HT-29 (cell line): ENCODE measurements at regions not wholly inside any gene's neighbourhood (a gene's known extent, or its start where the extent isn't known, plus 50 kb on each side); places are given as distances from the start of the nearest gene placed in this dataset.
"Not testable (repeated sequence)": the region's sequence is repeated elsewhere in the genome, so short reads cannot be mapped to it uniquely, and the experiment has no call there.

Source experiments
- DNase-seq: peaks from one replicate; pipeline ENCODE4 v3.0.0-alpha.2; 2015; ENCODE audit warnings: low spot score

- DNase-seq = no peak
These were observed 107.4 kb upstream of the FOXB1 start for GRCh38 chr15:59896663-59897074.

DNA sequence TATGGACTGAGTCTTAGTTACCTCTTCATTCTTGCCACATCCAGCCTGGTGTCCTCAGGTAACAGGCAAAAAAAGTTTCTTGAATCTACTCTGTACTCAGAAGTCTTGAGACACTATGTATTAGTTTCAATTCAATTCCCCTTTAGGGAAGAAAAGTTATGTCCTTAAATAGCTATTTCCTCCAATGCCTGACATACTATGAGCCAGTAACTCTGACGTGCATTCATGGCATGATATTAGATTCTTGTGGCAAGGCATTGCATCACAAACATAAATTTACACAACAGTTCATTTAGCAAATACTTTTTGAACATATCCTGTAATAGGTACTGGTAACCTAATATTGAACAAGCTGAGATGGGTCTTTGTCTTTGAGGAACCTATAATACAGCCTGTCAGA, 109.3 kb upstream of the FOXB1 start:
- DNase-seq = no peak

GRCh38 chr15:59892985-59893384, 111.1 kb upstream of the FOXB1 start:
- DNase-seq = peak; percentile 36

- DNase-seq = not testable (repeated sequence)
These were observed 116.2 kb upstream of the FOXB1 start for GRCh38 chr15:59887870-59888269.

DNA sequence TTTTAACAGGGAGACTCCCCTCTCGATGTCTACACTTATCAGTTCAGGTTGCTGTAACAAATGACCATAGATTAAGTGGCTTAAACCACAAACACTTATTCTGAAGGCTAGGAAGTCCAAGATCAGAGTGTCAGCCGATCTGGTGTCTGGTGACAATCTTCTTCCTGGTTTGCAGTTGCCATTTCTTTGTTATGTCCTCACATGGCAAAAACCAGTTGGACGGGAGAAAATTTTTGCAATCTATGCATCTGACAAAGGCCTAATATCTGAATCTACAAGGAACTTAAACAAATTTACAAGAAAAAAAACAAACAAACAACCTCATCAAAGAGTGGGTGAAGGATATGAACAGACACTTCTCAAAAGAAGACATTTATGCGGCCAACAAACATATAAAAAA, 116.9 kb upstream of the FOXB1 start:
- DNase-seq = no peak

DNA sequence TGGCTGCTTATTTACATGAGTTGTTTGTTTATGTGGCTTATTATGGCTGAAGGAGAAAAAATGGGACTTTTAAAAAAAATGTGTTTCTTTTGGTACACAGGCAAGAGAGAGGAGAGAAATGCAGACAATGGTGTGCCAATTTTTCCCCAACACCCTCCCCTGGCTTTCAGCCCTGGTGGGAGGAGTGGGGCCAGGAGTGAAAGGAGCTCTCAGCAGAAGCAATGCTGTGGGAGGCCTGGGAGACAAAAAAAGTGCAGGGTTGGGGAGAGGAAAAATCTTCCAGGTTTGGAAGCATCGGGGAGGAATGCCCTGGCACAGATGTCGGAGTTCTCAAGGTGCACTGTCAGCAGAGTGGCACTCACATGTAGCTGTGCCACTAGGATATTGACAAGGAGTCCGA, 117.7 kb upstream of the FOXB1 start:
- DNase-seq = no peak

DNA sequence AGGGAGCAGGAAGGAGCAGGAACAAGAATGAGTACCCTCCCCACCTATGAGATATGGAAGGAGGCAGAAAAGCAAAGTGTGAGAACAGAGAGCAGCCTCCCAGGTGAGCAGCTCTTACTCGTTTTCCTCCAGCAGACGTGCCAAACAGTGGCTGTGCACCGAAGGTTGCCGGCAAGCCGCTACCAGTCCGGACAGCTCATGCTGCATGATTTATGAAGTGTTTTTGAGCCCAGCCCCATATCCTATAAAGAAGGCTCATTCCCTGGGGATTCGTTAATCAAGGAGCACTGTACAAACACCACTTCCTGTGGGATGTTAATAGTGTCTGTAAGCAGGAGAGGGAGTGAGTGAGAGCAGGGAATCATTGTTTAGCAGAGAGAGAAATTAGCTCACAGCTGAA, 118.3 kb upstream of the FOXB1 start:
- DNase-seq = peak; percentile 9

- DNase-seq = no peak
These were observed 124.4 kb upstream of the FOXB1 start for GRCh38 chr15:59879506-59880265.

DNA sequence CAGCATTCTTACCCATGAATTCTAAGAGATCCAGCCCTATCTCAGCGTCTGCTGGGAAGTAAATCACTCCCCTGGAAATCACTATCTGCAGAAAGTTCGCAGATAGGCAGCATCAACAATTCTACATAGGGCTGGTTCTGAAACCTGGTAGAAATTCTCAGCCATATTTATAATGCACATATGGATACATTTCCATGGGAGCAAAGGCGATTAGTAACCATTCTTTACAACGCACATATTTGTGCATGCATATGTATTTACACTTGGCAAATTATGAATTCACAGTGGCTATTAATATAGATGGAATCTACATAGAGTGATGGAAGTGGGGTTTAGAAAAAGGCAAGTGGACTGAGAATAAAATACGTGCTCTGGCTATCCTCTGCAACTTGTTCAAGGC, 128.0 kb upstream of the FOXB1 start:
- no peak for DNase-seq

DNA sequence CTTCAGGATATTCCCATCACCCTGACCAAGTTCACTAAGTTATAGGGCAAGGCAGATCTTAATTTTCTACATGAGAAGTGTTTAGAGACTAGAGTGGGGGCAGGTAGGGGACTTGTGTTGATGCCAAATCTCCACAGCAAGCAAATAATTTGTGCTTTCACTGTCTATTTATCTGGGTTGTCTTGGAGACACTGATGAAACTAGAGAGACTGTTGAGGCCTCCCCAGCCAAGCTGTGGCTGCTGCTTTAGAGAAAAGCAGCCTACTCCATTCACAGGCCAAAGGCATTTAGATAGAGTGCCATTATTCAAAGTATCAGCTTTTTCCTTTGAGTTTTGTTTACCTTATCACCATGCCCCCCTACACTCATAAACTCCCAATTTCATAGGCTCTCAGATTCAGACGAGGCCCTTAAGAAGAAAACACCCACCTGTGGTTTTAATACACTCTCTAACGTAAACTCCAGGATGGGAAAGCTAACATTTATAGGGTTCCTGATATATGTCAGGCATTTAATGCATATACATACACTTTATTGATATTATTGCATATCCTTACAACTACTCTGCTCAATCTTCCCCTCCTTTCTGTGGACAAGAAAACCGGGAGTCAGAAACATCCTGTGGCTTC, 130.4 kb upstream of the FOXB1 start:
- DNase-seq = no peak

DNA sequence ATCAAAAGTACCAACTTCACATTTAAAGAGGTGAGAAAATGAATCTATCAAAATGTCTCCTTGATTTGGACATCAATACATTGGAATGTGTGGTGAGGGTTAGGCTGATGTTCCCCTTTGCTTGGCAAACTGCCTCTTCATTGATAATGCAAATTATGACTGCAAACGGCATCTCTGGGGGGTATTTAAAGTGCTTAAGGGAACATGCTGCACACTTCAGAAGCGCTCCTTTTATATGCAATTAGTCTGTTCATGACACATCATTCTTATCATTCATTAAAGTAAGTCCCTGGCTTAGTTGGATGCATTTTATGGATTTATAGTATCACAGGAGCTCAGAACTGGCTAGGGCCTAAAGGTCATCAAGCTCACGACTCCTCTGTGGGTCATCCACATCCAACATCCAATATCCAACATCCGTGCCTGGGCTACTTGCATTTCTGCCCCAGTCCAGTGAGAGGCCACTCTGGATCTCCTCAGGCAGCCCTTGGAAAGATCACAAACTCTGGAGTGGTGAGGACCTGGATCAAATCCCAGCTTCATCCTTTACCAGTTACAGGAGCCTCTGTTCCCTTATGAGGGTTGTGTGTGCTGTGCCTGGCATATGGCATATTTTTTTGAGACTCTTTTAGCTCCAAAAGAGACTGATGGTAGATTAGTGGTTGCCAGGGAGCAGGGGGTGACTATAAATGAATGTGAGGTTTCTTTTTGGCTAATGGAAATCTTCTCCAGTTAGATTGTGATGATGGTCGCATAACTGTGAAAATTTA, 136.8 kb upstream of the FOXB1 start:
- DNase-seq = no peak

DNA sequence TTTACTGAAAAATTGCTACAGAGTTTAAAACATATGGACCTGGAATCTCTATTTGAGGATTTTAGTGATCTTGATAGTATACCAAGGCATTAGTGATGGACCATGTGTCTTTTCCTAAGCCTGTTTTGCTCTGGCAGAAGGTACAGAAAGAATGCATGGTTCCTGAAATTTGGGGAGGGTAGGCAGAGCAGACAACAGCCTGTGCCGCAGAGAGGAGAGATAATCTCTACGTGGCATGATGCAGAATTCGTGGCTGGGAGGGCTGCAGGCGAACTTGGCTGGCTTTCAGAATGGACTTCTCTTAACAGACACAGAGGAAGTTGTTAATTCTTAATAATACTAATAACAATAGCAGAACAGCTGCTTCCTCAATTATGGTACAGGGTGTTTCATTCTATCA, 137.5 kb upstream of the FOXB1 start:
- no peak for DNase-seq

DNA sequence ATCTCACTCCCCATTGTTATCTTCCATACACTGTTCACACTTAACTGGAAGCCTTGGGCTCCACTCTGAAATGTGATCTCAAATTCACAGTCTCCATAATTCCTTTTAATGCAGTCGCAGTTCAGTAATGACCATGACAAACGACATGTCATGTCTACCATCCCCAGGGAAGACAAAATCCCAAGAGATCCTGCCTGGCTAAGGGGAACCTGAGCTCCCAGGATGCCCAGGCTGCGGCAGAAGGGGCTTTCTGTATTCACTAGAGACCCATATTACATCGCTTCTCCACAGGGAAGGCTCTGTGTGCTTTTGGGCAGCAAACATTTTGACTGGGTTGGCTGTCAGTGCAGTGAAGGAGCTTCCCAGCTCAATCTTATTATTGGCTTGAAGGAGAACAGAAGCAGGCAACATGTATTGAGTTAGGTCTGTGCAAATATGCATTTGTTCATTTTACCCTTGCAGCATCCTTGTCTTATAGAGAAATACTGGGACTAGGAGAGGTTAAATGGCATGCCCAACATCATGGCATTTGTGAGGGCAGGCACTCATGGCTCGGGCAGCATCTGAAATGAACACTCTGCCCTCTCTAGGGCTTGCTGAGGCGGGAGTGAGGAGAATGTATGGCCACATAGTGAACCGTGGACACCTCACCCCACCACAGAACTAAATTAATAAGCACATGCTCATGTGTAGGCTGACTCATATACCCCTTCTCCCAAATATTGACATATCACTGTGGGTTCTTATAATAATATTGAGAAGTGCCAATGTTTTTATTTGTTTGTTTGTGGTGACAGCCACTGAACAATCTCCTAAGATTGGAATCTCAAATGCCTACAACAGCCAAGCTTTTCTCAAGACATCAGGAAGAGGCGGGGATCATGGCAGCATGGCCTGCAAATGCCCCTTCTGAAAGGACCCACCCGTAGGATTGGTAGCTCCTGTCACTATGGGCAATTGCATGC, 141.6 kb upstream of the FOXB1 start:
- DNase-seq = no peak

DNA sequence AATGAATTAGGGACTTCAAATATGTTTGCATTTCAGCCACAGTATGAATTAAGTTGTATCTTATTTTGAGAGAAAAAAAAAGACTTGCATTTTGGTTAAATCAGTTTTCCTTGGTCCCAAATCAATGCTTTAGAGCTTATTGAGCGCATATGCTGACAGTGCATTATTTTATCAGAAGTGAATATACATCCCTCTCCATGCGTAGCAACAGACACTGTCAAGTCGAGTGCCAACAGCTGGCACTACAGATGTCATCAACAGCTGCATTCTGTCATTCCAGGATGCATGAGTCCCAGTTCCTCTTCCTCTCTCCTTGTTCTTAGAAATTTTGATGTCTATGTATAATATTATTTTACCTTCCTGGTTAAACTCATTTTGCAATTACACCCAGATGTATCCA, 156.1 kb upstream of the FOXB1 start:
- no peak for DNase-seq

DNA sequence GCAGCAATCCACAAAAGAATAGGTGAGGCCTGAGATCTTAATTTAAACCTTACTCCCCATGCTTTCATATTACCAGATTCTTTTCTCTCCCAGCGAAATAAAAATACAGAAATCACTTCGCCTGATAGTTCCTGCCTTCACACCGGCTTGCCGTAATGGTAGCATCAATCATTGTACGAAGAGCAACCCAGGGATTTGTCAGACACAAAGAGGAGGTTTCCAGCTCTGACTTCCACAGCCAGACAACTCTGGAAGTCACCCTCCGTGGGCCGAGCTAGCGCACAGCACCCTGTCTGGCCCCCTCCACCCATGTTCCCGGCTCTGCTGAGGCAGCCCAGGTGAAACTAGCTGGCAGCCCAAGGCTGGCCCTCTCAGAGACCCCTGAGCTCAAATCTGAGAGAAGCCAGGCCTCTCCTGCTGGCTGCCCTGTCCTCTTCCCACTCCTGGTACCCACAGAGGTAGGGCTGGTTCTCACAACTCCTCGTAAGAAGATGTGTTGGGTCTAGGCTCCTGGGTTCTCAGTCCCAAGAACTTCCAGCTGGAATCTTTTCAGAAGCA, 156.9 kb upstream of the BNIP2 start:
- no peak for DNase-seq

- no peak for DNase-seq
These were observed 154.5 kb upstream of the BNIP2 start for GRCh38 chr15:59843609-59844008.

GRCh38 chr15:59841036-59841435, 151.9 kb upstream of the BNIP2 start:
- DNase-seq = no peak

DNA sequence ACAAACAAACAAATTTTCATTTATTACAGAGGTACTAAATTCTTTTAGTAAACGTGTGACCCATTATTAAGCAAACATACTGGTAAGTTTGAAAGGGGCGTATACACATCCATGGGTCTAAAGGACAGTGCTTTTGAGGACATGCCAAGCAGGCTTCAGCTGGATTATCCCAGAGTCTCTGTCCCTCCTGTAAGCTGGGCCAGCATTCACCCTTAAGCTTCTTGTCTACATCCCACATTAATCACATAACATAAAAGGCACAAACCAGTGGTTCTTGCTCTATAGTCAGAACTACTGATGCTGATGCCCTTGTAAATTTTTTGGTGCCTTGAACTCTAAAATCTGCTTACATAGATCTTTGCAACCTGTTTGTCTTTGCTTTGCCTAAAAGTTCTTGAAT, 150.8 kb upstream of the BNIP2 start:
- no peak for DNase-seq

DNA sequence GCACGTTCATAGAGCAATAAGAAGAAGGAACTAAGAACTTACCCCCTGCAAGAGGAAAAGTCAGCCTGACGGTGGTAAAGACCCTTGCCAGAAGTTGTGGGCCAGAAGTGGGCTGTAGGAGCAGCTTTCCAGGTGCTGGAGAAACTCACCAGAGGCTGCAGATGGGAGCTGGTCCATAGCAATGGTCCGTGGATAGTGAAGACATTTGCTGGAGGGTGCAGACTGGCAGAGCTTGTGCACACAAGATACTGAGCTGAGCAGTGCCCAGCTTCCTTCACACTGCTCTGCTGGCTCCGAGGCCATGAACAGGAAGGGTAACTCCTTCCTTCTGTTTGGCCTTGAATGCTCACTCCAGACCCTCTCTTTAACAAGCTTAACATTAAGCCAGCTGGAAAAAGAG, 149.8 kb upstream of the BNIP2 start:
- no peak for DNase-seq

GRCh38 chr15:59835776-59836175, 146.7 kb upstream of the BNIP2 start:
- no peak for DNase-seq

GRCh38 chr15:59834528-59834927, 145.4 kb upstream of the BNIP2 start:
- DNase-seq = no peak
